ENCODE measurements at regions not wholly inside any gene's neighbourhood (a gene's known extent, or its start where the extent isn't known, plus 50 kb on each side); places are given as distances from the start of the nearest gene placed in this dataset.

- H3K9me3 ChIP-seq (ENCODE audit: control insufficient read depth, insufficient read depth, low read length) = no peaks in the 10 kb centered on the region
- TF ChIP-seq CTCF (IDR thresholded peaks at IDR 0.05) = no peak
- peaks cover 6 to 12% of the 10 kb centered on the region in 2 donors for H3K9me3 Mint-ChIP-seq
- no peak for DNase-seq
- no peak for ATAC-seq
- H3K27me3 Mint-ChIP-seq (ENCODE audit: low read depth in 2 of 2) = no peaks in the 10 kb centered on the region
- no peaks in the 10 kb centered on the region for H3K27me3 ChIP-seq (ENCODE audit: control insufficient read depth, insufficient read depth, low read length)
- no peak overlapping the region for H3K4me3 ChIP-seq (ENCODE audit: low read length)
- no peaks in the 10 kb centered on the region for H3K36me3 Mint-ChIP-seq
- no peak overlapping the region for H3K27ac ChIP-seq (ENCODE audit: low read length)
- H3K27ac Mint-ChIP-seq = no peak overlapping the region
- H3K36me3 ChIP-seq (ENCODE audit: control insufficient read depth, insufficient read depth, low read length) = no peaks in the 10 kb centered on the region
- no peak overlapping the region for H3K4me3 Mint-ChIP-seq
- no peaks in the 10 kb centered on the region for H3K4me1 ChIP-seq (ENCODE audit: control insufficient read depth, insufficient read depth, low read length)
- intact Hi-C loops (cut with micrococcal nuclease) = no loop called here
- 86% methylated on average over 2 of the region's 2 CpGs for WGBS (ENCODE audit: insufficient coverage)
- no peaks in the 10 kb centered on the region for H3K4me1 Mint-ChIP-seq
Observed at GRCh38 chr2:2409481-2409880, 78.4 kb upstream of the MYT1L start.

- intact Hi-C loops (cut with micrococcal nuclease) = no loop called here
- ATAC-seq (no peak), DNase-seq (no peak)
- Mint-ChIP-seq H3K27ac (no peak overlapping the region), H3K4me1 (no peaks in the 10 kb centered on the region), H3K27me3 (ENCODE audit: low read depth in 2 of 2) (no peaks in the 10 kb centered on the region), H3K4me3 (no peak overlapping the region), H3K36me3 (no peaks in the 10 kb centered on the region), H3K9me3 (peaks cover 6 to 14% of the 10 kb centered on the region in 2 donors)
- H3K4me1 ChIP-seq (ENCODE audit: control insufficient read depth, insufficient read depth, low read length) = no peaks in the 10 kb centered on the region
- no peak overlapping the region for H3K27ac ChIP-seq (ENCODE audit: low read length)
- WGBS (ENCODE audit: insufficient coverage) = no CpG with 5 or more reads among the region's 1 CpG
- H3K36me3 ChIP-seq (ENCODE audit: control insufficient read depth, insufficient read depth, low read length) = no peaks in the 10 kb centered on the region
- TF ChIP-seq CTCF (IDR thresholded peaks at IDR 0.05) = no peak
- H3K27me3 ChIP-seq (ENCODE audit: control insufficient read depth, insufficient read depth, low read length) = no peaks in the 10 kb centered on the region
- peaks cover 3% of the 10 kb centered on the region for H3K9me3 ChIP-seq (ENCODE audit: control insufficient read depth, insufficient read depth, low read length)
- no peak overlapping the region for H3K4me3 ChIP-seq (ENCODE audit: low read length)
Observed at GRCh38 chr2:2405780-2406179, 74.7 kb upstream of the MYT1L start.

GRCh38 chr2:2400286-2401038 is 69.4 kb upstream of the MYT1L start:
- Mint-ChIP-seq H3K36me3 (no peaks in the 10 kb centered on the region), H3K27ac (no peak overlapping the region), H3K4me1 (no peaks in the 10 kb centered on the region), H3K9me3 (peaks cover 5 to 10% of the 10 kb centered on the region in 2 donors), H3K4me3 (no peak overlapping the region), H3K27me3 (ENCODE audit: low read depth in 2 of 2) (no peaks in the 10 kb centered on the region)
- Histone ChIP-seq H3K27ac (ENCODE audit: low read length) (no peak overlapping the region), H3K9me3 (ENCODE audit: control insufficient read depth, insufficient read depth, low read length) (peaks cover 3% of the 10 kb centered on the region), H3K4me1 (ENCODE audit: control insufficient read depth, insufficient read depth, low read length) (no peaks in the 10 kb centered on the region), H3K4me3 (ENCODE audit: low read length) (no peak overlapping the region), H3K27me3 (ENCODE audit: control insufficient read depth, insufficient read depth, low read length) (no peaks in the 10 kb centered on the region), H3K36me3 (ENCODE audit: control insufficient read depth, insufficient read depth, low read length) (no peaks in the 10 kb centered on the region)
- intact Hi-C loops (cut with micrococcal nuclease) = no loop called here
- DNase-seq (no peak), ATAC-seq (no peak)
- WGBS (ENCODE audit: insufficient coverage) = 92% methylated on average over 18 of the region's 18 CpGs
- no peak for TF ChIP-seq CTCF (IDR thresholded peaks at IDR 0.05)

- TF ChIP-seq CTCF (IDR thresholded peaks at IDR 0.05) = no peak
- no peak overlapping the region for H3K27ac Mint-ChIP-seq
- Histone ChIP-seq H3K4me3 (ENCODE audit: low read length) (no peak overlapping the region), H3K9me3 (ENCODE audit: control insufficient read depth, insufficient read depth, low read length) (peaks cover 3% of the 10 kb centered on the region), H3K27ac (ENCODE audit: low read length) (no peak overlapping the region), H3K27me3 (ENCODE audit: control insufficient read depth, insufficient read depth, low read length) (no peaks in the 10 kb centered on the region), H3K36me3 (ENCODE audit: control insufficient read depth, insufficient read depth, low read length) (no peaks in the 10 kb centered on the region), H3K4me1 (ENCODE audit: control insufficient read depth, insufficient read depth, low read length) (no peaks in the 10 kb centered on the region)
- WGBS (ENCODE audit: insufficient coverage) = 88% methylated on average over 8 of the region's 8 CpGs
- no peaks in the 10 kb centered on the region for H3K27me3 Mint-ChIP-seq (ENCODE audit: low read depth in 2 of 2)
- no peak for DNase-seq
- no peak overlapping the region for H3K4me3 Mint-ChIP-seq
- H3K4me1 Mint-ChIP-seq = no peaks in the 10 kb centered on the region
- intact Hi-C loops (cut with micrococcal nuclease) = no loop called here
- H3K9me3 Mint-ChIP-seq = peaks cover 2 to 8% of the 10 kb centered on the region in 2 donors
- no peaks in the 10 kb centered on the region for H3K36me3 Mint-ChIP-seq
- ATAC-seq = no peak
Observed at GRCh38 chr2:2399396-2399795, 68.3 kb upstream of the MYT1L start.
